H9 (cell line): ENCODE measurements at regions not wholly inside any gene's neighbourhood (a gene's known extent, or its start where the extent isn't known, plus 50 kb on each side); places are given as distances from the start of the nearest gene placed in this dataset.

Experiments
- DNase-seq: peaks from one replicate; pipeline ENCODE4 v3.0.0-alpha.2; 2017
- H2AFZ ChIP-seq: one replicate; pipeline ENCODE4 v1.6.1; 2013; ENCODE audit warnings: mild to moderate bottlenecking, low read length, control low read depth, moderate library complexity
- H2AK5ac ChIP-seq: 2 replicates; pipeline ENCODE4 v1.6.1; 2013; ENCODE audit warnings: low read length, control low read depth, mixed read lengths; ENCODE audit not compliant: insufficient read length
- H2BK120ac ChIP-seq: one replicate; pipeline ENCODE4 v1.6.1; 2013; ENCODE audit warnings: low read depth, mild to moderate bottlenecking, low read length, control low read depth, inconsistent platforms; ENCODE audit not compliant: poor library complexity, severe bottlenecking
- H2BK12ac ChIP-seq: 2 replicates; pipeline ENCODE4 v1.6.1; 2013; ENCODE audit warnings: low read length, control low read depth, mixed read lengths, low read depth; ENCODE audit not compliant: insufficient read length
- H2BK15ac ChIP-seq: 2 replicates; pipeline ENCODE4 v1.6.1; 2013; ENCODE audit warnings: low read depth, low read length, control low read depth
- H2BK20ac ChIP-seq: one replicate; pipeline ENCODE4 v1.6.1; 2013; ENCODE audit warnings: low read depth, mild to moderate bottlenecking, low read length, control low read depth, inconsistent platforms; ENCODE audit not compliant: poor library complexity, severe bottlenecking
- H2BK5ac ChIP-seq: 2 replicates; pipeline ENCODE4 v1.6.1; 2013; ENCODE audit warnings: low read length, control low read depth, mixed read lengths; ENCODE audit not compliant: insufficient read length
- H3K14ac ChIP-seq: 2 replicates; pipeline ENCODE4 v1.6.1; 2013; ENCODE audit warnings: low read length, control low read depth; ENCODE audit not compliant: insufficient read depth
- H3K18ac ChIP-seq: 2 replicates; pipeline ENCODE4 v1.6.1; 2013; ENCODE audit warnings: low read depth, mild to moderate bottlenecking, mixed read lengths, low read length, control low read depth; ENCODE audit not compliant: insufficient read length
- H3K23ac ChIP-seq: 2 replicates; pipeline ENCODE4 v1.6.1; 2013; ENCODE audit warnings: low read length, control low read depth, mixed read lengths, low read depth; ENCODE audit not compliant: insufficient read length
- H3K23me2 ChIP-seq: 2 replicates; pipeline ENCODE4 v1.6.1; 2013; ENCODE audit warnings: low read depth, mild to moderate bottlenecking, mixed read lengths, low read length, control low read depth; ENCODE audit not compliant: insufficient read length, poor library complexity, severe bottlenecking
- H3K27ac ChIP-seq: 2 replicates; pipeline ENCODE4 v1.5.1; 2013; ENCODE audit warnings: low read length, control low read depth, mixed read lengths, low read depth; ENCODE audit not compliant: insufficient read length
- H3K27me3 ChIP-seq: 2 replicates; pipeline ENCODE4 v1.6.1; 2013; ENCODE audit warnings: low read length, control low read depth, inconsistent platforms; ENCODE audit not compliant: insufficient read depth
- H3K4ac ChIP-seq: 2 replicates; pipeline ENCODE4 v1.6.1; 2013; ENCODE audit warnings: low read depth, mild to moderate bottlenecking, control low read depth, inconsistent platforms, low read length, moderate library complexity
- H3K4me1 ChIP-seq: 2 replicates; pipeline ENCODE4 v1.6.1; 2013; ENCODE audit warnings: low read length, control low read depth, inconsistent platforms; ENCODE audit not compliant: insufficient read depth
- H3K4me2 ChIP-seq: 2 replicates; pipeline ENCODE4 v1.6.1; 2013; ENCODE audit warnings: low read length, control low read depth, mixed read lengths; ENCODE audit not compliant: insufficient read length, insufficient read depth
- H3K56ac ChIP-seq: 2 replicates; pipeline ENCODE4 v1.6.1; 2013; ENCODE audit warnings: low read depth, mild to moderate bottlenecking, mixed read lengths, low read length, control low read depth; ENCODE audit not compliant: insufficient read length
- H3K79me1 ChIP-seq: 2 replicates; pipeline ENCODE4 v1.6.1; 2013; ENCODE audit warnings: low read depth, mild to moderate bottlenecking, moderate library complexity, low read length, control low read depth, inconsistent platforms; ENCODE audit not compliant: insufficient read depth, poor library complexity, severe bottlenecking
- H3K79me2 ChIP-seq: 2 replicates; pipeline ENCODE4 v1.6.1; 2013; ENCODE audit warnings: low read length, control low read depth, inconsistent platforms; ENCODE audit not compliant: insufficient read depth
- H3K9ac ChIP-seq: 2 replicates; pipeline ENCODE4 v1.6.1; 2013; ENCODE audit warnings: low read length, control low read depth, mixed read lengths; ENCODE audit not compliant: insufficient read length; ENCODE audit errors: extremely low read depth
- H3K9me3 ChIP-seq: one replicate; pipeline ENCODE4 v1.6.1; 2013; ENCODE audit warnings: low read depth, low read length, inconsistent platforms; ENCODE audit not compliant: control insufficient read depth
- H3T11ph ChIP-seq: one replicate; pipeline ENCODE4 v1.6.1; 2013; ENCODE audit warnings: mild to moderate bottlenecking, low read length, control low read depth, inconsistent platforms
- H4K20me1 ChIP-seq: one replicate; pipeline ENCODE4 v1.6.1; 2013; ENCODE audit not compliant: control insufficient read depth, insufficient read length, insufficient read depth
- H4K5ac ChIP-seq: 2 replicates; pipeline ENCODE4 v1.6.1; 2013; ENCODE audit warnings: low read depth, mild to moderate bottlenecking, mixed read lengths, low read length, control low read depth; ENCODE audit not compliant: insufficient read length
- H4K8ac ChIP-seq: replicated peaks from 2 replicates; pipeline ENCODE4 v1.6.1; 2013; ENCODE audit warnings: low read length, control low read depth, mixed read lengths, low read depth; ENCODE audit not compliant: insufficient read length
- H4K91ac ChIP-seq: 2 replicates; pipeline ENCODE4 v1.6.1; 2013; ENCODE audit warnings: low read depth, mild to moderate bottlenecking, moderate library complexity, mixed read lengths, low read length, control low read depth; ENCODE audit not compliant: insufficient read length
- H3K27ac Mint-ChIP-seq, 3 experiments: 2 replicates in 2 of 3; 3 replicates in 1 of 3; pipeline ENCODE4 v1.8.0; 2020 to 2021; ENCODE audit warnings: mixed read lengths in 3 of 3, mild to moderate bottlenecking in 1 of 3, moderate library complexity in 1 of 3
- H3K27me3 Mint-ChIP-seq: 2 replicates; pipeline ENCODE4 v1.8.0; 2021; ENCODE audit warnings: low read depth, mild to moderate bottlenecking, moderate library complexity, mixed read lengths
- H3K36me3 Mint-ChIP-seq, 3 experiments: 2 replicates in 2 of 3; 3 replicates in 1 of 3; pipeline ENCODE4 v1.8.0; 2020 to 2021; ENCODE audit warnings: low read depth in 3 of 3, mixed read lengths in 3 of 3; ENCODE audit not compliant: insufficient read depth in 1 of 3
- H3K4me1 Mint-ChIP-seq, 2 experiments: 2 replicates each; pipeline ENCODE4 v1.8.0; 2020; ENCODE audit warnings: mixed read lengths in 2 of 2
- H3K4me3 Mint-ChIP-seq, 2 experiments: 2 replicates in 1 of 2; 3 replicates in 1 of 2; pipeline ENCODE4 v1.8.0; 2020 to 2021; ENCODE audit warnings: mild to moderate bottlenecking in 2 of 2, mixed read lengths in 2 of 2, moderate library complexity in 1 of 2
- H3K9me3 Mint-ChIP-seq, 2 experiments: 2 replicates in 1 of 2; 3 replicates in 1 of 2; pipeline ENCODE4 v1.8.0; 2020; ENCODE audit warnings: mild to moderate bottlenecking in 2 of 2, mixed read lengths in 2 of 2, moderate library complexity in 1 of 2
- CTCF ChIP-seq: fragments of 200-600 bp; sonication (generic); conservative IDR thresholded peaks from 3 replicates; pipeline ENCODE4 v1.8.0; 2021; ENCODE audit warnings: antibody characterized with exemption, mild to moderate bottlenecking
- WGBS: extraction: QIAGEN DNeasy Blood & Tissue Kit; methylation state at CpG from one replicate; pipeline ENCODE4 v1.1.7; 2013; ENCODE audit warnings: missing lambda C conversion rate, low lambda C conversion rate, mixed read lengths; ENCODE audit not compliant: insufficient read length; ENCODE audit errors: extremely low coverage; 5-methylcytosine and 5-hydroxymethylcytosine counted together

GRCh38 chr11:115982666-115983065 lies 478.5 kb upstream of the CADM1 start:
- Histone ChIP-seq H2BK120ac (no peak overlapping the region), H2BK15ac (no peak overlapping the region), H3K18ac (no peak overlapping the region), H3T11ph (no peak overlapping the region), H3K27ac (no peak overlapping the region), H2BK20ac (no peak overlapping the region), H4K8ac (no peak overlapping the region), H4K5ac (no peak overlapping the region), H4K20me1 (no peaks in the 10 kb centered on the region), H3K23ac (no peak overlapping the region), H3K27me3 (no peaks in the 10 kb centered on the region; the same call in 1 of the 2 replicates), H3K79me2 (no peaks in the 10 kb centered on the region), H3K4ac (no peak overlapping the region), H3K4me1 (no peaks in the 10 kb centered on the region), H2AK5ac (no peak overlapping the region), H3K14ac (no peak overlapping the region; the same call in 1 of the 2 replicates), H2BK5ac (no peak overlapping the region), H2AFZ (no peak overlapping the region), H3K9me3 (no peaks in the 10 kb centered on the region), H3K56ac (no peak overlapping the region), H3K4me2 (no peak overlapping the region), H2BK12ac (no peak overlapping the region), H4K91ac (no peak overlapping the region), H3K23me2 (no peaks in the 10 kb centered on the region), H3K9ac (no peak overlapping the region), H3K79me1 (no peaks in the 10 kb centered on the region)
- no CpG with 5 or more reads among the region's 4 CpGs for WGBS
- Mint-ChIP-seq H3K27ac (no peak overlapping the region), H3K4me3 (no peak overlapping the region; a peak in 1 of 5 replicates), H3K36me3 (no peaks in the 10 kb centered on the region; a peak in 1 of 7 replicates), H3K27me3 (peaks cover 74% of the 10 kb centered on the region), H3K9me3 (no peaks in the 10 kb centered on the region; a peak in 1 of 5 replicates), H3K4me1 (peaks cover 7 to 8% of the 10 kb centered on the region in 2 experiments; a peak in 3 of 4 replicates)
- no peak for DNase-seq
- no peak for TF ChIP-seq CTCF
